Suprapubic skin (tissue), 4 donors: ENCODE measurements at regions not wholly inside any gene's neighbourhood (a gene's known extent, or its start where the extent isn't known, plus 50 kb on each side); places are given as distances from the start of the nearest gene placed in this dataset.

ENCODE experiments used
- CTCF ChIP-seq, 2 donors: fragments of 200-600 bp in 1 of 2; fragments of 450-650 bp in 1 of 2; sonication (generic) in 1 of 2; IDR thresholded peaks; one replicate each; pipeline ENCODE4 v1.5.1; 2016 to 2019; ENCODE audit warnings: antibody characterized with exemption in 2 of 2, mild to moderate bottlenecking in 1 of 2, moderate library complexity in 1 of 2
- EP300 ChIP-seq: sonication (generic); formaldehyde crosslinking; IDR thresholded peaks from one replicate; pipeline ENCODE4 v1.6.1; 2017; ENCODE audit warnings: antibody characterized with exemption
- POLR2AphosphoS5 ChIP-seq, 3 donors: sonication (generic); formaldehyde crosslinking; IDR thresholded peaks; one replicate each; pipeline ENCODE4 v1.6.1; 2017; ENCODE audit warnings: antibody characterized with exemption in 3 of 3

DNA sequence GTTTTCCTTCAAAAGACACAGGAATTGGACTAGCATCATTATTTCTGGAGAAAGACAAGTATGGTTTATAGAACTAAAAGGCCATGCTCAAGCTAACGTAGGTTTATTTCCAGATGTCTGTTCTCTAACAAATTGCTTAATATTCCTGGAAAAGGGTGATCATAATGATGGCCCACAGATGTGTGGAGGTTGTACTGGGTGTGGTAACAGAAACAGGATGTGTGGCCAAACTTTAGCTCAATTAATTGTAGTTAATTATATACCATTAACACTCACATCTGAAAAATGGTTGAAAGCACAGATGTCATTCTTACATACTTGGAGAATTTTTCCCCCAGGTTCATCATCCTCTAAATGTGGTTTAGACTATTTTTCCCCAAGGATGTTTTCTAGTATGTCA, 292.7 kb upstream of the RASA1 start:
- TF ChIP-seq CTCF (IDR thresholded peaks at IDR 0.05) (no peak), POLR2AphosphoS5 (IDR thresholded peaks at IDR 0.05) (peak in 1 of 3 donors; percentile 36), EP300 (no peak)
